ENCODE measurements at regions not wholly inside any gene's neighbourhood (a gene's known extent, or its start where the extent isn't known, plus 50 kb on each side); places are given as distances from the start of the nearest gene placed in this dataset.

- TF ChIP-seq RAD21 (IDR thresholded peaks at IDR 0.05; ENCODE audit: low read length) (no peak), RFX5 (IDR thresholded peaks at IDR 0.05; ENCODE audit: low read length) (no peak)
These were observed 214.4 kb upstream of the CCNG1 start (continued) for GRCh38 chr5:163222982-163223381.

GRCh38 chr5:163244445-163244987 lies 192.9 kb upstream of the CCNG1 start:
- no peak for DNase-seq
- CTCF ChIA-PET, result no interaction called here
- 15% methylated on average over 2 of the region's 2 CpGs for WGBS (ENCODE audit: low lambda C conversion rate)

More at GRCh38 chr5:163244445-163244987, 192.9 kb upstream of the CCNG1 start:
- H3K4me1 ChIP-seq (ENCODE audit: control insufficient read depth in 1 of 2, insufficient read depth in 2 of 2, low read depth in 1 of 2, low read length in 1 of 2), result 0 out of 4 replicates have a peak, but pooled peaks cover 0 to 8% of the 10 kb centered on the region in 2 experiments
- no peak overlapping the region for H2AFZ ChIP-seq (ENCODE audit: low read depth)
- no peak overlapping the region for H3K27ac ChIP-seq (ENCODE audit: low read depth in 2 of 2, low read length in 1 of 2)
- H3K36me3 ChIP-seq (replicated peaks in 1 of 2; ENCODE audit: control insufficient read depth in 1 of 2, insufficient read depth in 2 of 2, low read length in 1 of 2), result no peaks in the 10 kb centered on the region
- H3K79me2 ChIP-seq (ENCODE audit: insufficient read depth), result no peaks in the 10 kb centered on the region
- no peaks in the 10 kb centered on the region for H4K20me1 ChIP-seq (ENCODE audit: insufficient read depth)
- no peaks in the 10 kb centered on the region for H3K27me3 ChIP-seq (ENCODE audit: insufficient read depth)
- no peak overlapping the region for H3K4me2 ChIP-seq
- H3K9me2 ChIP-seq, result no peaks in the 10 kb centered on the region
- H3K9ac ChIP-seq, result no peak overlapping the region
- H3K9me3 ChIP-seq, result no peaks in the 10 kb centered on the region
- TF ChIP-seq USF1 (IDR thresholded peaks at IDR 0.05; ENCODE audit: borderline replicate concordance, low read depth) (no peak), GATA2 (CRISPR knock-in tag; IDR thresholded peaks at IDR 0.05) (no peak), RAD21 (IDR thresholded peaks at IDR 0.05; ENCODE audit: low read length) (no peak), MXI1 (IDR thresholded peaks at IDR 0.05; ENCODE audit: low read depth, low read length) (no peak), IRF3 (IDR thresholded peaks at IDR 0.05; ENCODE audit: low read depth, low read length) (no peak), JUND (IDR thresholded peaks at IDR 0.05) (no peak), ELF1 (IDR thresholded peaks at IDR 0.05) (no peak), EP300 (IDR thresholded peaks at IDR 0.05; ENCODE audit: borderline replicate concordance in 1 of 2, low read depth in 1 of 2, low read length in 1 of 2) (no peak), POLR2AphosphoS5 (IDR thresholded peaks at IDR 0.05; ENCODE audit: low read depth, low read length) (no peak), RCOR1 (IDR thresholded peaks at IDR 0.05; ENCODE audit: low read length) (no peak), SMC3 (IDR thresholded peaks at IDR 0.05; ENCODE audit: low read depth, low read length) (no peak), RXRA (IDR thresholded peaks at IDR 0.05; ENCODE audit: borderline replicate concordance, low read depth) (no peak), MEF2A (IDR thresholded peaks at IDR 0.05; ENCODE audit: borderline replicate concordance, low read depth) (no peak), RFX5 (IDR thresholded peaks at IDR 0.05; ENCODE audit: low read length) (no peak), NFIC (IDR thresholded peaks at IDR 0.05; ENCODE audit: borderline replicate concordance) (no peak), TAF1 (IDR thresholded peaks at IDR 0.05; ENCODE audit: borderline replicate concordance, low read depth, low read length) (no peak), GABPA (IDR thresholded peaks at IDR 0.05; ENCODE audit: low read depth) (no peak), ZBTB33 (IDR thresholded peaks at IDR 0.05; ENCODE audit: borderline replicate concordance, low read depth) (no peak), NRF1 (IDR thresholded peaks at IDR 0.05; ENCODE audit: low read depth, low read length) (no peak), MAX (IDR thresholded peaks at IDR 0.05; ENCODE audit: low read depth) (no peak)
- no peak overlapping the region for H3K4me3 ChIP-seq (ENCODE audit: low read depth in 2 of 2, low read length in 1 of 2)
- peaks cover 19% of the 10 kb centered on the region for H3F3A ChIP-seq (replicated peaks; ENCODE audit: insufficient read depth)
- POLR2A ChIA-PET, result no interaction called here

Data from SK-N-SH (cell line).